ENCODE measurements at regions not wholly inside any gene's neighbourhood (a gene's known extent, or its start where the extent isn't known, plus 50 kb on each side); places are given as distances from the start of the nearest gene placed in this dataset.

- TF ChIP-seq, protein P1, sequence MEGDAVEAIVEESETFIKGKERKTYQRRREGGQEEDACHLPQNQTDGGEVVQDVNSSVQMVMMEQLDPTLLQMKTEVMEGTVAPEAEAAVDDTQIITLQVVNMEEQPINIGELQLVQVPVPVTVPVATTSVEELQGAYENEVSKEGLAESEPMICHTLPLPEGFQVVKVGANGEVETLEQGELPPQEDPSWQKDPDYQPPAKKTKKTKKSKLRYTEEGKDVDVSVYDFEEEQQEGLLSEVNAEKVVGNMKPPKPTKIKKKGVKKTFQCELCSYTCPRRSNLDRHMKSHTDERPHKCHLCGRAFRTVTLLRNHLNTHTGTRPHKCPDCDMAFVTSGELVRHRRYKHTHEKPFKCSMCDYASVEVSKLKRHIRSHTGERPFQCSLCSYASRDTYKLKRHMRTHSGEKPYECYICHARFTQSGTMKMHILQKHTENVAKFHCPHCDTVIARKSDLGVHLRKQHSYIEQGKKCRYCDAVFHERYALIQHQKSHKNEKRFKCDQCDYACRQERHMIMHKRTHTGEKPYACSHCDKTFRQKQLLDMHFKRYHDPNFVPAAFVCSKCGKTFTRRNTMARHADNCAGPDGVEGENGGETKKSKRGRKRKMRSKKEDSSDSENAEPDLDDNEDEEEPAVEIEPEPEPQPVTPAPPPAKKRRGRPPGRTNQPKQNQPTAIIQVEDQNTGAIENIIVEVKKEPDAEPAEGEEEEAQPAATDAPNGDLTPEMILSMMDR (IDR thresholded peaks at IDR 0.05): no peak
- no peak for TF ChIP-seq POLR2A (IDR thresholded peaks at IDR 0.05)
These were observed 626.3 kb downstream of the TBL1XR1 start for GRCh38 chr3:176570992-176571391.

Data from thyroid gland (tissue), 4 donors.